Neural cell (in vitro differentiated cells): ENCODE measurements at regions not wholly inside any gene's neighbourhood (a gene's known extent, or its start where the extent isn't known, plus 50 kb on each side); places are given as distances from the start of the nearest gene placed in this dataset.

Experiments
- EP300 ChIP-seq: fragments of 450-650 bp; conservative IDR thresholded peaks from 2 replicates; pipeline ENCODE4 v1.6.1; 2014; ENCODE audit warnings: antibody characterized with exemption, mild to moderate bottlenecking, moderate library complexity; ENCODE audit not compliant: poor library complexity, severe bottlenecking
- EZH2 ChIP-seq: fragments of 200-600, 300-800 bp; shearing (Covaris generic), sonication (generic); IDR thresholded peaks from 2 replicates; pipeline ENCODE4 v1.6.1; 2014; ENCODE audit warnings: antibody characterized with exemption, low read length, borderline replicate concordance, mild to moderate bottlenecking; ENCODE audit not compliant: insufficient read depth, poor library complexity, severe bottlenecking
- MXI1 ChIP-seq: fragments of 450-650 bp; conservative IDR thresholded peaks from 2 replicates; pipeline ENCODE4 v1.6.1; 2014; ENCODE audit warnings: antibody characterized with exemption, mild to moderate bottlenecking; ENCODE audit not compliant: poor library complexity, severe bottlenecking
- POLR2AphosphoS5 ChIP-seq: IDR thresholded peaks from 2 replicates; pipeline ENCODE4 v1.6.1; 2012
- TF ChIP-seq, protein P1 (sequence below): fragments of 450-650 bp; IDR thresholded peaks from 2 replicates; pipeline ENCODE4 v1.5.1; 2014; ENCODE audit warnings: antibody characterized with exemption, mild to moderate bottlenecking, moderate library complexity; ENCODE audit not compliant: poor library complexity, severe bottlenecking

DNA sequence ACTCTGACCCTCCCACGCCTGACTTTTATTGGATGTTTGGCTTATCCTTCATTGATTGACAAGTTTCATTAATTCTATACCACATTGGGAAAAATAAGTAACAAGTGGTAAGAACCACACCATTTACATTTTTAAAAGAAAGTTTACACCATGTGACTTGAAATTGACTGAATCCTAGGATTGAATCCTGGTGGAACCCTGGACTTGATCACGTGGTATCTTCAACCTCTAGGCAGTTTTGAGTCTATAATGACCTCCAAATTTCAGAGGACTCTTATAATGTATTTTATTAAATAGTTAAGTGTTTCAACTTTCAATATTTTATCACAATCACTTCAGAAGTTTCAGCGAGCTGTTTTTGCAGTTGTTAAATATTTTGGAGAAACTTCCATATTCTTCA is 172.0 kb downstream of the SLC6A15 start:
- TF ChIP-seq, protein P1, sequence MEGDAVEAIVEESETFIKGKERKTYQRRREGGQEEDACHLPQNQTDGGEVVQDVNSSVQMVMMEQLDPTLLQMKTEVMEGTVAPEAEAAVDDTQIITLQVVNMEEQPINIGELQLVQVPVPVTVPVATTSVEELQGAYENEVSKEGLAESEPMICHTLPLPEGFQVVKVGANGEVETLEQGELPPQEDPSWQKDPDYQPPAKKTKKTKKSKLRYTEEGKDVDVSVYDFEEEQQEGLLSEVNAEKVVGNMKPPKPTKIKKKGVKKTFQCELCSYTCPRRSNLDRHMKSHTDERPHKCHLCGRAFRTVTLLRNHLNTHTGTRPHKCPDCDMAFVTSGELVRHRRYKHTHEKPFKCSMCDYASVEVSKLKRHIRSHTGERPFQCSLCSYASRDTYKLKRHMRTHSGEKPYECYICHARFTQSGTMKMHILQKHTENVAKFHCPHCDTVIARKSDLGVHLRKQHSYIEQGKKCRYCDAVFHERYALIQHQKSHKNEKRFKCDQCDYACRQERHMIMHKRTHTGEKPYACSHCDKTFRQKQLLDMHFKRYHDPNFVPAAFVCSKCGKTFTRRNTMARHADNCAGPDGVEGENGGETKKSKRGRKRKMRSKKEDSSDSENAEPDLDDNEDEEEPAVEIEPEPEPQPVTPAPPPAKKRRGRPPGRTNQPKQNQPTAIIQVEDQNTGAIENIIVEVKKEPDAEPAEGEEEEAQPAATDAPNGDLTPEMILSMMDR, result no peak
- TF ChIP-seq EZH2 (no peak), MXI1 (no peak), POLR2AphosphoS5 (no peak), EP300 (no peak)
